Kidney (tissue), 13 donors: ENCODE measurements at regions not wholly inside any gene's neighbourhood (a gene's known extent, or its start where the extent isn't known, plus 50 kb on each side); places are given as distances from the start of the nearest gene placed in this dataset.

Experiments used
- DNase-seq, 5 donors: peaks; one replicate each; pipeline ENCODE4 v3.0.0-alpha.2; 2013 to 2020
- FAIRE-seq: peaks from 2 replicates; lab custom pipeline; 2012; peaks lifted over from hg19 to GRCh38; lab: Jason Lieb, UNC
- H3K27ac ChIP-seq, 2 donors: one replicate each; pipeline ENCODE4 v1.7.0; 2013; ENCODE audit warnings: low read depth in 2 of 2, low read length in 2 of 2, inconsistent platforms in 1 of 2
- H3K27me3 ChIP-seq: one replicate; pipeline ENCODE4 v1.7.1; 2013; ENCODE audit warnings: low read length, inconsistent platforms; ENCODE audit not compliant: control insufficient read depth, insufficient read depth
- H3K36me3 ChIP-seq, 3 donors: one replicate each; pipeline versions ENCODE4 v1.7.0 to v1.7.1; 2013; ENCODE audit warnings: low read length in 3 of 3, control low read depth in 1 of 3, inconsistent platforms in 1 of 3; ENCODE audit not compliant: insufficient read depth in 3 of 3, control insufficient read depth in 2 of 3
- H3K4me1 ChIP-seq, 3 donors: one replicate each; pipeline versions ENCODE4 v1.7.0 to v1.7.1; 2013; ENCODE audit warnings: low read length in 3 of 3, inconsistent platforms in 1 of 3, low read depth in 1 of 3; ENCODE audit not compliant: control insufficient read depth in 2 of 3, insufficient read depth in 2 of 3
- H3K4me3 ChIP-seq, 3 donors: one replicate each; pipeline versions ENCODE4 v1.7.0 to v1.8.1; 2013; ENCODE audit warnings: low read length in 3 of 3, control low read depth in 1 of 3, inconsistent platforms in 1 of 3
- H3K9ac ChIP-seq, 3 donors: one replicate each; pipeline versions ENCODE4 v1.7.0 to v1.7.1; 2013; ENCODE audit warnings: low read length in 3 of 3, control low read depth in 1 of 3, inconsistent platforms in 1 of 3
- H3K9me3 ChIP-seq, 3 donors: one replicate each; pipeline versions ENCODE4 v1.7.0 to v1.7.1; 2013; ENCODE audit warnings: low read length in 3 of 3, control low read depth in 1 of 3, inconsistent platforms in 1 of 3; ENCODE audit not compliant: control insufficient read depth in 2 of 3, insufficient read depth in 1 of 3
- CTCF ChIP-seq: IDR thresholded peaks from 3 replicates; pipeline ENCODE4 v1.5.1; 2012; ENCODE audit warnings: mild to moderate bottlenecking, moderate library complexity, borderline replicate concordance; ENCODE audit not compliant: insufficient read depth; ENCODE audit errors: extremely low read depth
- intact Hi-C: fragments of 100-400 bp; cut with DNase I; formaldehyde crosslinking; loops from one replicate; pipeline ENCODE4 v1.11.1; 2022
- donor health status: control.
- donor health status: control.
- donor health status: control.
- donor health status: control.
- donor health status: control.
- donor health status: DM: yes; HTN: yes; CAD: no.
- donor health status: Normal renal cell carcinoma (clear cell type).

- no peak for TF ChIP-seq CTCF
- DNase-seq (peak in 1 of 5 donors; percentile 43), FAIRE-seq (no peak)
- Histone ChIP-seq H3K9me3 (no peaks in the 10 kb centered on the region), H3K36me3 (no peaks in the 10 kb centered on the region), H3K27me3 (no peaks in the 10 kb centered on the region), H3K27ac (no peak overlapping the region), H3K4me1 (no peaks in the 10 kb centered on the region), H3K4me3 (no peak overlapping the region), H3K9ac (no peak overlapping the region)
- intact Hi-C loops: no loop called here
Measured at GRCh38 chr10:78390051-78390450, 356.4 kb downstream of the RPS24 start.

GRCh38 chr10:78390817-78391216 is 357.2 kb downstream of the RPS24 start:
- Histone ChIP-seq H3K27ac (no peak overlapping the region), H3K9me3 (no peaks in the 10 kb centered on the region), H3K36me3 (no peaks in the 10 kb centered on the region), H3K9ac (no peak overlapping the region), H3K27me3 (no peaks in the 10 kb centered on the region), H3K4me1 (no peaks in the 10 kb centered on the region), H3K4me3 (no peak overlapping the region)
- FAIRE-seq: no peak
- DNase-seq: no peak
- intact Hi-C loops: no loop called here
- no peak for TF ChIP-seq CTCF

- FAIRE-seq: no peak
- Histone ChIP-seq H3K4me3 (no peak overlapping the region), H3K4me1 (no peaks in the 10 kb centered on the region), H3K27ac (no peak overlapping the region), H3K9ac (no peak overlapping the region), H3K36me3 (no peaks in the 10 kb centered on the region), H3K9me3 (no peaks in the 10 kb centered on the region), H3K27me3 (no peaks in the 10 kb centered on the region)
- no peak for TF ChIP-seq CTCF
- no peak for DNase-seq
- intact Hi-C loops: no loop called here
Measured at GRCh38 chr10:78391585-78391984, 357.9 kb downstream of the RPS24 start.

- no peak overlapping the region for H3K27ac ChIP-seq
- no peaks in the 10 kb centered on the region for H3K27me3 ChIP-seq
- FAIRE-seq: no peak
Measured at GRCh38 chr10:78392197-78392596, 358.5 kb downstream of the RPS24 start.

More at GRCh38 chr10:78392197-78392596, 358.5 kb downstream of the RPS24 start:
- DNase-seq: peak in 1 of 5 donors; percentile 42
- Histone ChIP-seq H3K4me1 (no peaks in the 10 kb centered on the region), H3K4me3 (no peak overlapping the region), H3K36me3 (no peaks in the 10 kb centered on the region), H3K9me3 (no peaks in the 10 kb centered on the region), H3K9ac (no peak overlapping the region)
- TF ChIP-seq CTCF: no peak
- intact Hi-C loops: no loop called here
